PC-9 (cell line): ENCODE measurements at regions not wholly inside any gene's neighbourhood (a gene's known extent, or its start where the extent isn't known, plus 50 kb on each side); places are given as distances from the start of the nearest gene placed in this dataset.

ENCODE experiments used
- CTCF ChIP-seq: fragments of 200-600 bp; sonication (generic); conservative IDR thresholded peaks from 2 replicates; pipeline ENCODE4 v1.6.1; 2017; ENCODE audit warnings: mixed run types, antibody characterized with exemption, mild to moderate bottlenecking, moderate library complexity
- EZH2 ChIP-seq: fragments of 200-600 bp; sonication (generic); IDR thresholded peaks from 2 replicates; pipeline ENCODE4 v1.8.0; 2017; ENCODE audit warnings: antibody characterized with exemption, low read depth

- no peak for TF ChIP-seq CTCF
- no peak for TF ChIP-seq EZH2
Observed at GRCh38 chr13:73934215-73934641, 200.0 kb downstream of the KLF12 start.
